ENCODE measurements at regions not wholly inside any gene's neighbourhood (a gene's known extent, or its start where the extent isn't known, plus 50 kb on each side); places are given as distances from the start of the nearest gene placed in this dataset.
A peak's percentile ranks its signal among the peaks of the same experiment; 100 is the strongest.
"Not testable (repeated sequence)": the region's sequence is repeated elsewhere in the genome, so short reads cannot be mapped to it uniquely, and the experiment has no call there.

GRCh38 chr20:40896814-40897700 lies 131.6 kb upstream of the TOP1 start:
- H3K4me1 ChIP-seq = no peaks in the 10 kb centered on the region
- peaks cover 0 to 4% (median 0%) of the 10 kb centered on the region in 4 donors for H3K27me3 ChIP-seq
- DNase-seq (no peak), ATAC-seq (no peak), FAIRE-seq (no peak)
- intact Hi-C loops (cut with DNase I) = no loop called here
- 61 to 76% methylated on average over 10 of the region's 10 CpGs for WGBS, 2 donors
- no peak overlapping the region for H3K4me3 ChIP-seq
- no peak for TF ChIP-seq CTCF (IDR thresholded peaks at IDR 0.05)
- H3K36me3 ChIP-seq = no peaks in the 10 kb centered on the region
- H3K27ac ChIP-seq = no peak overlapping the region
- H3K9me3 ChIP-seq = no peaks in the 10 kb centered on the region

GRCh38 chr20:40899344-40899743 lies 129.3 kb upstream of the TOP1 start:
- 19 to 24% methylated on average over 2 of the region's 2 CpGs for WGBS, 2 donors
- Histone ChIP-seq H3K36me3 (no peaks in the 10 kb centered on the region), H3K9me3 (no peaks in the 10 kb centered on the region), H3K27ac (no peak overlapping the region), H3K4me1 (no peaks in the 10 kb centered on the region), H3K27me3 (peaks cover 0 to 4% (median 0%) of the 10 kb centered on the region in 4 donors), H3K4me3 (no peak overlapping the region)
- DNase-seq (no peak), FAIRE-seq (no peak), ATAC-seq (no peak)
- no peak for TF ChIP-seq CTCF (IDR thresholded peaks at IDR 0.05)
- intact Hi-C loops (cut with DNase I) = no loop called here

- H3K27ac ChIP-seq = no peak overlapping the region
- no peaks in the 10 kb centered on the region for H3K4me1 ChIP-seq
- H3K36me3 ChIP-seq = no peaks in the 10 kb centered on the region
- peaks cover 0 to 4% (median 0%) of the 10 kb centered on the region in 4 donors for H3K27me3 ChIP-seq
- no peak overlapping the region for H3K4me3 ChIP-seq
- ATAC-seq = no peak
- TF ChIP-seq CTCF (IDR thresholded peaks at IDR 0.05) = no peak
- FAIRE-seq = no peak
- DNase-seq = no peak
- no peaks in the 10 kb centered on the region for H3K9me3 ChIP-seq
- WGBS, 2 donors = 66 to 73% methylated on average over 2 of the region's 2 CpGs
- intact Hi-C loops (cut with DNase I) = no loop called here
These were observed 127.9 kb upstream of the TOP1 start for GRCh38 chr20:40900666-40901215.

GRCh38 chr20:40902661-40903060 lies 126.0 kb upstream of the TOP1 start:
- FAIRE-seq (no peak), ATAC-seq (no peak), DNase-seq (no peak)
- 26 to 39% methylated on average over 1 of the region's 1 CpG for WGBS, 2 donors
- Histone ChIP-seq H3K27ac (no peak overlapping the region), H3K4me1 (no peaks in the 10 kb centered on the region), H3K9me3 (no peaks in the 10 kb centered on the region), H3K27me3 (peaks cover 0 to 4% (median 0%) of the 10 kb centered on the region in 4 donors), H3K4me3 (no peak overlapping the region), H3K36me3 (no peaks in the 10 kb centered on the region)
- TF ChIP-seq CTCF (IDR thresholded peaks at IDR 0.05) = no peak
- intact Hi-C loops (cut with DNase I) = no loop called here

GRCh38 chr20:40908309-40908708 lies 120.3 kb upstream of the TOP1 start:
- intact Hi-C loops (cut with DNase I) = no loop called here
- Histone ChIP-seq H3K27me3 (no peaks in the 10 kb centered on the region), H3K27ac (no peak overlapping the region), H3K9me3 (no peaks in the 10 kb centered on the region), H3K4me1 (no peaks in the 10 kb centered on the region), H3K4me3 (no peak overlapping the region), H3K36me3 (no peaks in the 10 kb centered on the region)
- FAIRE-seq (no peak), DNase-seq (no peak), ATAC-seq (no peak)
- 74 to 79% methylated on average over 5 of the region's 5 CpGs for WGBS, 2 donors
- no peak for TF ChIP-seq CTCF (IDR thresholded peaks at IDR 0.05)

GRCh38 chr20:40909489-40909888 lies 119.1 kb upstream of the TOP1 start:
- H3K27ac ChIP-seq; intact Hi-C loops (cut with DNase I); DNase-seq; H3K36me3 ChIP-seq; H3K4me3 ChIP-seq; ATAC-seq; H3K4me1 ChIP-seq; H3K9me3 ChIP-seq; FAIRE-seq; H3K27me3 ChIP-seq: not testable (repeated sequence)
- 88 to 95% methylated on average over 16 of the region's 16 CpGs for WGBS, 2 donors

- intact Hi-C loops (cut with DNase I); H3K4me1 ChIP-seq; H3K27me3 ChIP-seq; H3K4me3 ChIP-seq; FAIRE-seq; H3K27ac ChIP-seq; H3K9me3 ChIP-seq; ATAC-seq; H3K36me3 ChIP-seq: not testable (repeated sequence)
- DNase-seq = peak in 1 of 6 donors; percentile 46
- 89 to 97% methylated on average over 21 to 23 of the region's 23 CpGs for WGBS, 2 donors
These were observed 118.2 kb upstream of the TOP1 start for GRCh38 chr20:40910436-40910835.
